ENCODE measurements at regions not wholly inside any gene's neighbourhood (a gene's known extent, or its start where the extent isn't known, plus 50 kb on each side); places are given as distances from the start of the nearest gene placed in this dataset.

- H3K9me3 Mint-ChIP-seq, result peaks cover 31% of the 10 kb centered on the region
Observed at GRCh38 chr11:2083411-2083810, 55.8 kb downstream of the IGF2 start.

GRCh38 chr11:2077061-2077802, 62.0 kb downstream of the IGF2 start:
- Mint-ChIP-seq H3K4me1 (ENCODE audit: low read depth) (peaks cover 20% of the 10 kb centered on the region), H3K9me3 (no peaks in the 10 kb centered on the region), H3K27ac (peak overlapping the region; percentile 92), H3K36me3 (ENCODE audit: low read depth) (0 out of 2 replicates have a peak, but pooled peaks cover 3% of the 10 kb centered on the region), H3K27me3 (ENCODE audit: insufficient read depth) (peaks cover 1% of the 10 kb centered on the region), H3K4me3 (peak overlapping the region; percentile 66)
- DNase-seq, result peak; percentile 82
- TF ChIP-seq CTCF (IDR thresholded peaks at IDR 0.05), result no peak

More at GRCh38 chr11:2083411-2083810, 55.8 kb downstream of the IGF2 start:
- Mint-ChIP-seq H3K36me3 (ENCODE audit: low read depth) (peaks cover 22% of the 10 kb centered on the region), H3K4me3 (no peak overlapping the region), H3K27ac (no peak overlapping the region), H3K27me3 (ENCODE audit: insufficient read depth) (peaks cover 1% of the 10 kb centered on the region), H3K4me1 (ENCODE audit: low read depth) (no peaks in the 10 kb centered on the region)
- no peak for DNase-seq
- TF ChIP-seq CTCF (IDR thresholded peaks at IDR 0.05), result no peak

GRCh38 chr11:2076441-2076840, 62.7 kb downstream of the IGF2 start:
- 0 out of 2 replicates have a peak, but pooled peaks cover 3% of the 10 kb centered on the region for H3K36me3 Mint-ChIP-seq (ENCODE audit: low read depth)
- peak overlapping the region; percentile 92; the same call in 1 of the 2 replicates for H3K27ac Mint-ChIP-seq
- no peaks in the 10 kb centered on the region for H3K9me3 Mint-ChIP-seq
- H3K4me1 Mint-ChIP-seq (ENCODE audit: low read depth), result peaks cover 20% of the 10 kb centered on the region
- TF ChIP-seq CTCF (IDR thresholded peaks at IDR 0.05), result no peak
- no peak overlapping the region for H3K4me3 Mint-ChIP-seq
- DNase-seq, result no peak
- peaks cover 7% of the 10 kb centered on the region for H3K27me3 Mint-ChIP-seq (ENCODE audit: insufficient read depth)

- 0 out of 2 replicates have a peak, but pooled peaks cover 3% of the 10 kb centered on the region for H3K36me3 Mint-ChIP-seq (ENCODE audit: low read depth)
- no peak overlapping the region for H3K4me3 Mint-ChIP-seq
- H3K27ac Mint-ChIP-seq, result no peak overlapping the region
- H3K4me1 Mint-ChIP-seq (ENCODE audit: low read depth), result peaks cover 20% of the 10 kb centered on the region
- no peaks in the 10 kb centered on the region for H3K9me3 Mint-ChIP-seq
- DNase-seq, result no peak
- peaks cover 7% of the 10 kb centered on the region for H3K27me3 Mint-ChIP-seq (ENCODE audit: insufficient read depth)
- peak; percentile 65 for TF ChIP-seq CTCF (IDR thresholded peaks at IDR 0.05)
Observed at GRCh38 chr11:2074266-2074825, 64.8 kb downstream of the IGF2 start.

GRCh38 chr11:2072551-2073261, 66.5 kb downstream of the IGF2 start:
- no peak for TF ChIP-seq CTCF (IDR thresholded peaks at IDR 0.05)
- Mint-ChIP-seq H3K27me3 (ENCODE audit: insufficient read depth) (peaks cover 7% of the 10 kb centered on the region), H3K9me3 (no peaks in the 10 kb centered on the region), H3K4me1 (ENCODE audit: low read depth) (peaks cover 14% of the 10 kb centered on the region), H3K27ac (no peak overlapping the region), H3K36me3 (ENCODE audit: low read depth) (0 out of 2 replicates have a peak, but pooled peaks cover 3% of the 10 kb centered on the region), H3K4me3 (no peak overlapping the region)
- no peak for DNase-seq

Measured in HFFc6 (cell line).